Upper lobe of left lung (tissue), 6 donors: ENCODE measurements at regions not wholly inside any gene's neighbourhood (a gene's known extent, or its start where the extent isn't known, plus 50 kb on each side); places are given as distances from the start of the nearest gene placed in this dataset.

Source experiments
- ATAC-seq, 2 donors: fragments of 200-7000 bp; cut with Tn5 transposase; one replicate each; pipeline ENCODE4 v1.9.1; 2022; ENCODE audit warnings: mild to moderate bottlenecking in 2 of 2, moderate library complexity in 2 of 2; ENCODE audit not compliant: low FRiP score in 2 of 2
- DNase-seq, 2 donors: peaks; one replicate each; pipeline ENCODE4 v3.0.0-alpha.2; 2019 to 2020
- H3K27ac ChIP-seq, 4 donors: fragments of 200-600 bp; sonication (generic); one replicate each; pipeline ENCODE4 v1.5.1; 2016 to 2019
- H3K27me3 ChIP-seq, 4 donors: fragments of 200-600 bp; sonication (generic); one replicate each; pipeline ENCODE4 v1.5.1; 2017 to 2019
- H3K36me3 ChIP-seq, 4 donors: fragments of 200-600 bp; sonication (generic); one replicate each; pipeline ENCODE4 v1.5.1; 2016 to 2019
- H3K4me1 ChIP-seq, 4 donors: fragments of 200-600 bp; sonication (generic); one replicate each; pipeline ENCODE4 v1.5.1; 2018 to 2019
- H3K4me3 ChIP-seq, 4 donors: fragments of 200-600 bp; sonication (generic); one replicate each; pipeline ENCODE4 v1.5.1; 2017 to 2019; ENCODE audit warnings: mild to moderate bottlenecking in 2 of 4, moderate library complexity in 1 of 4
- H3K9me3 ChIP-seq, 4 donors: fragments of 200-600 bp; sonication (generic); one replicate each; pipeline ENCODE4 v1.5.1; 2018 to 2019
- CTCF ChIP-seq, 6 experiments: fragments of 450-650 bp in 4 of 6; fragments of 200-600 bp in 2 of 6; sonication (generic) in 2 of 6; IDR thresholded peaks; one replicate each; pipeline ENCODE4 v1.5.1; 2016 to 2019; ENCODE audit warnings: antibody characterized with exemption in 6 of 6
- EP300 ChIP-seq, 4 donors: sonication (generic); formaldehyde crosslinking; IDR thresholded peaks; one replicate each; pipeline ENCODE4 v1.5.1; 2017; ENCODE audit warnings: antibody characterized with exemption in 4 of 4, control low read depth in 2 of 4
- POLR2A ChIP-seq, 4 donors: fragments of 450-650 bp; IDR thresholded peaks; one replicate each; pipeline ENCODE4 v1.5.1; 2016 to 2017; ENCODE audit warnings: antibody characterized with exemption in 4 of 4, mild to moderate bottlenecking in 2 of 4
- POLR2AphosphoS5 ChIP-seq, 2 donors: sonication (generic); formaldehyde crosslinking; IDR thresholded peaks; one replicate each; pipeline ENCODE4 v1.5.1; 2017; ENCODE audit warnings: antibody characterized with exemption in 2 of 2
- WGBS, 2 donors: methylation state at CpG; one replicate each; pipeline ENCODE4 v1.1.5; 2017 to 2018; 5-methylcytosine and 5-hydroxymethylcytosine counted together
- donor health status: DM: no; HTN: no; CAD: no; lungs with moderate emphysema.
- donor health status: DM: no; HTN: yes; CAD: no; lungs with severe emphysema.

DNA sequence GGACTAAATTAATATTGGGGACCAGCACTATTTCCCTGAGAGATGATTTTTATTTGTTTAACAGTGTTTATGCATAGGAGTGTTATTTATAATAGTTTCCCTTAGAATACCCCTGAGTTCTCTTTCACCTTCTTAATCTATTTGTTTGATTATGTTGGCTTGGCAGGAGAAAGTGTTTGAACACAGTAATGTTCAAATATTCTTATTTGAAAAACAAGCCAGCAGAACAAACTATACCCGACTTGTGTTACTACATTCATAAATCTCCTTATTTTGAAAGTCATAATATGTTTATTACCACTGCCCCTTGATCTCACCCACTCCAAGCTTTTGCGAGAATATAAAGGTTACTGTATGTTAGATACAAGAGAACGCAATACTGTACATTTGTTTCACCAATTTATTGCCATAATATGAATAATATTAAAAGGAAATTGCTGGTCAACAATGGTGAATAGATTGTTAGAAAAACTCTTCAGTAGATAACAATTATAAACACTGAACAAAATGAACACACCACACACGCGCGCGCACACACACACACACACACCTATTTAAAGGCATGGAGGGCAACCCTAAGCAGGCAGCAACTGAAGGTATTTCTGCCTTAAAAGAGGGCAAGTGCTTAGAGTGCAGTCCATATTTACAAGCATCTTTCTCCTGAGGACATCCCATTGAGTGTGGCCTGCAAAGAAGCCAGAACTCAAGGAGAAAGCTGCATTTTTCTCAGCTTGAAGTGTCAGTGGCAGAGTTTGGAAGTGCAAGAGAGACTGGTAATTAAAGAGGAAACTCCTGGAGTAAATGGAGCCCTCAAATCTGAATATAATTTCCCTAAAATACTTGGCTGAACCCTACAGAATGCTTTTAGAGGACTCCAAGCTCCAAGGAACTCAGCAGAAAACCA lies 279.4 kb upstream of the MAN1A1 start:
- H3K4me1 ChIP-seq: no peaks in the 10 kb centered on the region
- H3K4me3 ChIP-seq: no peak overlapping the region
- no peak for DNase-seq
- H3K27ac ChIP-seq: no peak overlapping the region
- TF ChIP-seq POLR2A (IDR thresholded peaks at IDR 0.05) (no peak), CTCF (IDR thresholded peaks at IDR 0.05) (no peak), EP300 (IDR thresholded peaks at IDR 0.05) (no peak), POLR2AphosphoS5 (IDR thresholded peaks at IDR 0.05) (no peak)
- H3K27me3 ChIP-seq: no peaks in the 10 kb centered on the region
- no peaks in the 10 kb centered on the region for H3K9me3 ChIP-seq
- 79 to 85% methylated on average over 7 of the region's 7 CpGs for WGBS, 2 donors
- H3K36me3 ChIP-seq: no peaks in the 10 kb centered on the region
- ATAC-seq: no peak

- no peaks in the 10 kb centered on the region for H3K27me3 ChIP-seq
- TF ChIP-seq EP300 (IDR thresholded peaks at IDR 0.05) (no peak), POLR2AphosphoS5 (IDR thresholded peaks at IDR 0.05) (no peak)
- H3K36me3 ChIP-seq: no peaks in the 10 kb centered on the region
- H3K27ac ChIP-seq: no peak overlapping the region
- 82 to 85% methylated on average over 5 of the region's 5 CpGs for WGBS, 2 donors
- H3K4me3 ChIP-seq: no peak overlapping the region
- no peaks in the 10 kb centered on the region for H3K4me1 ChIP-seq
- no peaks in the 10 kb centered on the region for H3K9me3 ChIP-seq
- ATAC-seq: no peak
- no peak for DNase-seq
Measured at GRCh38 chr6:119627908-119628669, 278.5 kb upstream of the MAN1A1 start.

DNA sequence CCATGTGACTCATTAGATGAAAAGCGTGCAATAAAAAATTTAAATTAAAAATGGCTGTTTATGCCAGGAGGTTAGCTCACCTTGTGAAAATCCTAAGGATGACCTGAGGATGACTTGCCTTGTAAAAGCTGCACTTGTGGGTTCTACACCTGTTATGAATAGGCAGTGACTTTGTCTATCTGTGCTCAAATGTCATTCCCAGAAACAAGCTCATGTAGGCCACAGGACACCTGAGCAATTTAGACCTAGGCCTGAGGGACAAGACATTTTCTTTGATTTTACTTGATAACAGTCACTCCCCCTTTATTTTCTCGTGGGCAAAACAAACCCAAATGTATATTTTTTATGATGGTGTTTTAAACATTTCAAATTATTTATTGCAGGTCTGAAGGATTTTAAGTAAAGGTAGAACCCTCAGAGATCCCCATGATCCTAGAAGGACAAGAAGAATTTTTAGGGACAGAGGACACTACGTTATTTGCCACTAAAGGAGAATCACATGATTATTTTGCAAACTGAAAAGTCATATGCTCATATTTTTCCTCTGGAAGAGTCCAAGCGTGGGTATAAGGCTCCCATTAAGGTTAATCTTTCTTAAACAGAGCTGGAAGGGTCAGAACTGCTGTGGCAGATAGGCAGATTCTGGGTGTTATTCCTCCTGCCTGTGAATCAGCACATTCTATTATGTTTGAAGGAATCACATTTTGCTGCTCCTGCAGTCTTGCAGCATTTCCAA lies 277.5 kb upstream of the MAN1A1 start:
- no peaks in the 10 kb centered on the region for H3K27me3 ChIP-seq
- H3K27ac ChIP-seq: no peak overlapping the region
- no peaks in the 10 kb centered on the region for H3K9me3 ChIP-seq
- WGBS, 2 donors: 73 to 83% methylated on average over 4 of the region's 4 CpGs
- H3K4me1 ChIP-seq: no peaks in the 10 kb centered on the region
- no peak overlapping the region for H3K4me3 ChIP-seq
- no peaks in the 10 kb centered on the region for H3K36me3 ChIP-seq
- TF ChIP-seq EP300 (IDR thresholded peaks at IDR 0.05): no peak
- TF ChIP-seq POLR2A (IDR thresholded peaks at IDR 0.05): no peak
- TF ChIP-seq CTCF (IDR thresholded peaks at IDR 0.05): no peak
- no peak for TF ChIP-seq POLR2AphosphoS5 (IDR thresholded peaks at IDR 0.05)
- ATAC-seq: no peak
- DNase-seq: no peak

- no peak overlapping the region for H3K27ac ChIP-seq
- 85 to 88% methylated on average over 4 of the region's 4 CpGs for WGBS, 2 donors
- H3K36me3 ChIP-seq: no peaks in the 10 kb centered on the region
- H3K27me3 ChIP-seq: no peaks in the 10 kb centered on the region
- H3K4me1 ChIP-seq: no peaks in the 10 kb centered on the region
- DNase-seq (no peak), ATAC-seq (peak in 1 of 2 donors; percentile 71)
- H3K9me3 ChIP-seq: no peaks in the 10 kb centered on the region
- no peak overlapping the region for H3K4me3 ChIP-seq
- TF ChIP-seq CTCF (IDR thresholded peaks at IDR 0.05) (no peak), POLR2AphosphoS5 (IDR thresholded peaks at IDR 0.05) (no peak), EP300 (IDR thresholded peaks at IDR 0.05) (no peak), POLR2A (IDR thresholded peaks at IDR 0.05) (no peak)
Measured at GRCh38 chr6:119620846-119621555, 271.4 kb upstream of the MAN1A1 start.
